ENCODE measurements at regions not wholly inside any gene's neighbourhood (a gene's known extent, or its start where the extent isn't known, plus 50 kb on each side); places are given as distances from the start of the nearest gene placed in this dataset.

DNA sequence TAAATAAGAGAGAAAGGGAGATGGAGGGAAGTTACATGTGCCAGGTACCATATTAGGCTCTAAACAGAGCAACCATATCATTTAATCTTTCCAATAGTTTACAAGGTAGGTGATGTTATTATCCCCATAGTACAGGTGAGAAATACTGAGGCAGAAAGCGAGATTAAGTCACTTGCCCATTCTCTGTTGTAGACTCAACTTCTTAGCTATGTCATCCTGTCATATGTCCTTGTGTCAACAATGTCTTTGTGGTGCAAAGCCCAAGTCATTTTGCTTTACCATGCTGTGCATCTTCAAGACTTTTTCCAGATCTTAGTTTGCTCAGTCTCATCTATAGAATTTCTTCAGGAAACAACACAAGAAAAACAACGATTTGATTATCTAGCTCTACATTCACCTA lies 205.0 kb upstream of the E2F8 start:
- no peaks in the 10 kb centered on the region for H3K36me3 Mint-ChIP-seq (ENCODE audit: low read depth)
- H3K4me1 Mint-ChIP-seq (ENCODE audit: low read depth), result peaks cover 14% of the 10 kb centered on the region
- no peak overlapping the region for H3K27ac Mint-ChIP-seq
- no peaks in the 10 kb centered on the region for H3K9me3 Mint-ChIP-seq
- no peak for DNase-seq
- ATAC-seq, result no peak
- no peak overlapping the region for H3K4me3 Mint-ChIP-seq
- intact Hi-C loops (cut with micrococcal nuclease), result no loop called here
- POLR2A ChIA-PET, result no interaction called here
- H3K27me3 Mint-ChIP-seq, result peaks cover 17% of the 10 kb centered on the region
- TF ChIP-seq, protein P1, sequence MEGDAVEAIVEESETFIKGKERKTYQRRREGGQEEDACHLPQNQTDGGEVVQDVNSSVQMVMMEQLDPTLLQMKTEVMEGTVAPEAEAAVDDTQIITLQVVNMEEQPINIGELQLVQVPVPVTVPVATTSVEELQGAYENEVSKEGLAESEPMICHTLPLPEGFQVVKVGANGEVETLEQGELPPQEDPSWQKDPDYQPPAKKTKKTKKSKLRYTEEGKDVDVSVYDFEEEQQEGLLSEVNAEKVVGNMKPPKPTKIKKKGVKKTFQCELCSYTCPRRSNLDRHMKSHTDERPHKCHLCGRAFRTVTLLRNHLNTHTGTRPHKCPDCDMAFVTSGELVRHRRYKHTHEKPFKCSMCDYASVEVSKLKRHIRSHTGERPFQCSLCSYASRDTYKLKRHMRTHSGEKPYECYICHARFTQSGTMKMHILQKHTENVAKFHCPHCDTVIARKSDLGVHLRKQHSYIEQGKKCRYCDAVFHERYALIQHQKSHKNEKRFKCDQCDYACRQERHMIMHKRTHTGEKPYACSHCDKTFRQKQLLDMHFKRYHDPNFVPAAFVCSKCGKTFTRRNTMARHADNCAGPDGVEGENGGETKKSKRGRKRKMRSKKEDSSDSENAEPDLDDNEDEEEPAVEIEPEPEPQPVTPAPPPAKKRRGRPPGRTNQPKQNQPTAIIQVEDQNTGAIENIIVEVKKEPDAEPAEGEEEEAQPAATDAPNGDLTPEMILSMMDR (IDR thresholded peaks at IDR 0.05), result no peak
- CTCF ChIA-PET, result no interaction called here

DNA sequence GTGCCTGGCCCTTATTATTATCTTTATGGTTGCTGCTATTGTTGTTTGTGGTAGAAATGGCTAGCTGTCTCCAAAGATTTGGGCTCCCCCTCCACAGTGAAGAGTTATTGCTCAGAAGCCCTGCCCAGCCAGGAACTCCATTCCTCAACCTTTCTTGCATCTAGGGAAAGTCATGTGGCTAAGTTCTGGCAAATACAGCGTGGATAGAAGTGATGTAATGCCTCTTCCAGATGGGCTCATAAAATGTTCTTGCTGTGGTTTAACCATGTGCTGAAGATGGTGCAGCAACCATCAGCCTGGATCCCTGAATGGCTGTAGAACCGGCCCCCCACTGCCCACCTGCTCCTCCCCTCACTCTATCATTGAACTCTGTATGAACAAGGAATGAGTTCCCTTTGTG lies 203.5 kb upstream of the E2F8 start:
- no peaks in the 10 kb centered on the region for H3K9me3 Mint-ChIP-seq
- no peak overlapping the region for H3K4me3 Mint-ChIP-seq
- peaks cover 25% of the 10 kb centered on the region for H3K27me3 Mint-ChIP-seq
- no peaks in the 10 kb centered on the region for H3K36me3 Mint-ChIP-seq (ENCODE audit: low read depth)
- ChIA-PET POLR2A (no interaction called here), CTCF (no interaction called here)
- no peak for ATAC-seq
- H3K27ac Mint-ChIP-seq, result no peak overlapping the region
- intact Hi-C loops (cut with micrococcal nuclease), result no loop called here
- peaks cover 14% of the 10 kb centered on the region for H3K4me1 Mint-ChIP-seq (ENCODE audit: low read depth)
- DNase-seq, result no peak
- TF ChIP-seq, protein P1 (IDR thresholded peaks at IDR 0.05), result no peak

DNA sequence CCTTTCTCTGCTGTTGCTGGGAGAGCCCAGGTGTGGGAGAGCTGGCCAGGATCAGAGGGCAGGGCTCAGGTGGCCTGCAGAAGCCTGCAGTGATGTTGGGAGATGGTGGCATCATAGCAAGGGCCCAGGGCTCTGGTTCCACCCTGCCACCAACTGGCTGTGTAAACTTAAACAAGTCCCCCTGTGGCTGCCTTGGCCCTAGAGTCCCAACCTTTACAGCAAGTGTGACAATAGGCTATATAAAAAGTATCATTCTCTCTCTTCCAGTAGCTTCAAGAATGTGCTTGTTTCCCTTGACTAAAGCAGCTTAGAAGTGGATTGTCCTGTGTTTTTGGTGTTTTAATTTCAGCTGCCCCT lies 201.8 kb upstream of the E2F8 start:
- ATAC-seq, result no peak
- Mint-ChIP-seq H3K36me3 (ENCODE audit: low read depth) (no peaks in the 10 kb centered on the region), H3K4me3 (no peak overlapping the region), H3K9me3 (no peaks in the 10 kb centered on the region), H3K27ac (no peak overlapping the region), H3K4me1 (ENCODE audit: low read depth) (peaks cover 14% of the 10 kb centered on the region), H3K27me3 (peaks cover 30% of the 10 kb centered on the region)
- no peak for DNase-seq
- POLR2A ChIA-PET, result no interaction called here
- intact Hi-C loops (cut with micrococcal nuclease), result no loop called here
- CTCF ChIA-PET, result no interaction called here
- TF ChIP-seq, protein P1 (IDR thresholded peaks at IDR 0.05), result no peak

DNA sequence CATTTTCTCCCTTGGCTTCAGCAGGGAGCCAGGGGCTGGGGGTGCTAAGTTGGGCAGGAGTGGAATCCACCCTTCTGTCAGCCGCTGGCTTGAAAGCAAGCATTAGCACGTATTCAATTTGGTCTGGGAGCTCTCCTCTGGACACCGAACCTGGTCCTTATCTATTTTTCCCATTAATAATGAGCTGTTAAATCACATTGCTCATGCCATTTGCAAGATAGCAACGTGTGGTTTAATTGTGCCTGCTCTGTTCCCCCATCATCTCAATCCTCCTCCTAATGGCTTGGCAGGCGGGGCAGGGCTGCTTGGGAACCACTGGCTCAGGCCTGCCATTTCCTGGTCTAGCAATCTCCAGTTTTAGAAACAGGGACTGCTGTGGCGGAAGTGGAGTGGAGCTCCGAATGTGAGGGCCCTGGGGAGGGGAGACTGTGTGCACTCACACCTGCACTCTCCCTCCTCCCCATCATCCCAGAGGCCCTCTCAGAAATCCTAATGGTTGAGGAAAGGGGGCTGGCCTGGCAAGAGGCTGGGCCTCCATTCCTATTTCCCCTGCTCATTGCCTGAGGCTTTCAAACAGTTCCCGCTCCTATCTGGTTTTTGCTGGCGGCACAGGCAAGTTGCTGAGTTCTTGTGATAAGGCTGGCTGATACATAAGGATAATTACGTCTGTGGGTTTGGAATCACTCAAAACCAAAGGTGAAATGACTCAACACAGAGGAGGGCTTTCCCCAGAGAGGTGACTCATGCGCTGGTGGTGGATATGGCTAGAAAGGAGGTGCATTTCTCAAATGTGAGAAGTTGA lies 201.2 kb upstream of the E2F8 start:
- ChIA-PET CTCF (no interaction called here), POLR2A (no interaction called here)
- H3K27me3 Mint-ChIP-seq, result peaks cover 30% of the 10 kb centered on the region
- H3K4me1 Mint-ChIP-seq (ENCODE audit: low read depth), result peaks cover 14% of the 10 kb centered on the region
- H3K4me3 Mint-ChIP-seq, result no peak overlapping the region
- no peaks in the 10 kb centered on the region for H3K36me3 Mint-ChIP-seq (ENCODE audit: low read depth)
- ATAC-seq (peak; percentile 94), DNase-seq (peak; percentile 84)
- no peaks in the 10 kb centered on the region for H3K9me3 Mint-ChIP-seq
- H3K27ac Mint-ChIP-seq, result no peak overlapping the region
- intact Hi-C loops (cut with micrococcal nuclease), result no loop called here
- TF ChIP-seq, protein P1 (IDR thresholded peaks at IDR 0.05), result no peak

DNA sequence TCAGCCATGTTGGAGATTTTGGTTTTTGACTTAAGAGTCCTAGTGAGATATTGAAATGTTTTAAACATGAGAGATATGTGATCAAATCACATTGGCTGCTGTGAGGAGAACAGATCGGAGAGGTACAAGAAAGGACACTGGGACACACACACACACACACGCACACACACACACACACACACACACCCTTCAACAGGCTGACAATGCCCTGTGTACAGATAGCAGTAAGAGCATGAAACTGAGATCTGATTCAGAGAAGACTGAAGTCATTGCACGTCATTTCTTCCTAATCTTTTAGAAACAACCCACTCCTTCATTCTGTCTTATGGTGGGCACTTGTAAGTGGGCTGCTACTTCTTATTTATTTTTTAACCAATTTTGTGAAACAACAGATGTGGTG lies 200.5 kb upstream of the E2F8 start:
- ChIA-PET CTCF (no interaction called here), POLR2A (no interaction called here)
- DNase-seq (peak; percentile 17), ATAC-seq (no peak)
- no peaks in the 10 kb centered on the region for H3K9me3 Mint-ChIP-seq
- peaks cover 14% of the 10 kb centered on the region for H3K4me1 Mint-ChIP-seq (ENCODE audit: low read depth)
- intact Hi-C loops (cut with micrococcal nuclease), result no loop called here
- H3K36me3 Mint-ChIP-seq (ENCODE audit: low read depth), result no peaks in the 10 kb centered on the region
- H3K27me3 Mint-ChIP-seq, result peaks cover 27% of the 10 kb centered on the region
- H3K27ac Mint-ChIP-seq, result no peak overlapping the region
- no peak overlapping the region for H3K4me3 Mint-ChIP-seq
- TF ChIP-seq, protein P1 (IDR thresholded peaks at IDR 0.05), result no peak
